Spleen (tissue), 7 donors: ENCODE measurements at regions not wholly inside any gene's neighbourhood (a gene's known extent, or its start where the extent isn't known, plus 50 kb on each side); places are given as distances from the start of the nearest gene placed in this dataset.

ENCODE experiments used
- CTCF ChIP-seq, 11 experiments: fragments of 200-600 bp in 7 of 11; fragments of 450-650 bp in 4 of 11; sonication (generic) in 4 of 11; IDR thresholded peaks in 8 of 11; conservative IDR thresholded peaks in 3 of 11; 1 replicate in 7 of 11; 2 replicates in 4 of 11; pipeline versions ENCODE4 v1.4.0 to v1.8.0; 2016 to 2021; ENCODE audit warnings: antibody characterized with exemption in 11 of 11, inconsistent platforms in 4 of 11, mild to moderate bottlenecking in 1 of 11
- POLR2A ChIP-seq, 3 donors: fragments of 450-650 bp; IDR thresholded peaks; one replicate each; pipeline ENCODE4 v1.5.1; 2017; ENCODE audit warnings: antibody characterized with exemption in 3 of 3, mild to moderate bottlenecking in 1 of 3
- POLR2AphosphoS5 ChIP-seq, 3 donors: sonication (generic); formaldehyde crosslinking; IDR thresholded peaks; one replicate each; pipeline ENCODE4 v1.5.1; 2017; ENCODE audit warnings: antibody characterized with exemption in 3 of 3
- donor health status: DM: no; HTN: no; CAD: no; lungs with moderate emphysema.
- donor health status: DM: no; HTN: no; CAD: no.
- donor health status: DM: no; HTN: no; CAD: no.

GRCh38 chr11:29395555-29396072 is 621.2 kb downstream of the KCNA4 start:
- no peak for TF ChIP-seq POLR2A (IDR thresholded peaks at IDR 0.05)
- no peak for TF ChIP-seq CTCF (IDR thresholded peaks at IDR 0.05 in 8 of 11, conservative IDR thresholded peaks at IDR 0.05 in 3 of 11)
- no peak for TF ChIP-seq POLR2AphosphoS5 (IDR thresholded peaks at IDR 0.05)
